Stimulated activated CD4-positive, alpha-beta T cell treated with anti-CD3 and anti-CD28 coated beads, TNF-alpha, amount 100 ng/mL, for 4 hours (primary cell): ENCODE measurements at regions not wholly inside any gene's neighbourhood (a gene's known extent, or its start where the extent isn't known, plus 50 kb on each side); places are given as distances from the start of the nearest gene placed in this dataset.

Source experiments
- DNase-seq, 3 experiments: peaks; one replicate each; pipeline ENCODE4 v3.0.0-alpha.2; 2020; ENCODE audit warnings: low read depth in 3 of 3

GRCh38 chr18:38330573-38330972 is 765.0 kb upstream of the CELF4 start:
- DNase-seq, result no peak

GRCh38 chr18:38329145-38329544 is 763.5 kb upstream of the CELF4 start:
- DNase-seq, result no peak

- DNase-seq, result no peak
These were observed 756.6 kb upstream of the CELF4 start for GRCh38 chr18:38322206-38322605.

- no peak for DNase-seq
These were observed 755.7 kb upstream of the CELF4 start for GRCh38 chr18:38321262-38321661.

GRCh38 chr18:38318416-38318815 is 752.8 kb upstream of the CELF4 start:
- DNase-seq, result no peak

GRCh38 chr18:38313831-38314230 is 748.2 kb upstream of the CELF4 start:
- no peak for DNase-seq

- DNase-seq, result no peak
These were observed 746.9 kb upstream of the CELF4 start for GRCh38 chr18:38312532-38312931.

- no peak for DNase-seq
These were observed 745.3 kb upstream of the CELF4 start for GRCh38 chr18:38310936-38311335.

GRCh38 chr18:38307914-38308313 is 742.3 kb upstream of the CELF4 start:
- DNase-seq, result no peak

GRCh38 chr18:38305961-38306360 is 740.4 kb upstream of the CELF4 start:
- DNase-seq, result no peak

GRCh38 chr18:38301621-38302020 is 736.0 kb upstream of the CELF4 start:
- DNase-seq, result no peak

GRCh38 chr18:38297910-38298309 is 732.3 kb upstream of the CELF4 start:
- no peak for DNase-seq

GRCh38 chr18:38290229-38290628 is 724.6 kb upstream of the CELF4 start:
- no peak for DNase-seq

GRCh38 chr18:38284972-38285371 is 719.4 kb upstream of the CELF4 start:
- no peak for DNase-seq

GRCh38 chr18:38263066-38263465 is 697.5 kb upstream of the CELF4 start:
- DNase-seq, result no peak

GRCh38 chr18:38262661-38263060 is 697.1 kb upstream of the CELF4 start:
- no peak for DNase-seq

GRCh38 chr18:38257661-38258060 is 692.1 kb upstream of the CELF4 start:
- DNase-seq, result no peak

GRCh38 chr18:38256366-38256765 is 690.8 kb upstream of the CELF4 start:
- DNase-seq, result no peak

- no peak for DNase-seq
These were observed 685.4 kb upstream of the CELF4 start for GRCh38 chr18:38250971-38251370.

- DNase-seq, result no peak
These were observed 678.9 kb upstream of the CELF4 start for GRCh38 chr18:38244480-38244879.

- DNase-seq, result no peak
These were observed 677.7 kb upstream of the CELF4 start for GRCh38 chr18:38243291-38243690.

- DNase-seq, result no peak
These were observed 676.1 kb upstream of the CELF4 start for GRCh38 chr18:38241736-38242135.

GRCh38 chr18:38241216-38241615 is 675.6 kb upstream of the CELF4 start:
- DNase-seq, result no peak

GRCh38 chr18:38239606-38240005 is 674.0 kb upstream of the CELF4 start:
- DNase-seq, result no peak

- DNase-seq, result no peak
These were observed 672.2 kb upstream of the CELF4 start for GRCh38 chr18:38237796-38238195.
